NCI-H82 (cell line): ENCODE measurements at regions not wholly inside any gene's neighbourhood (a gene's known extent, or its start where the extent isn't known, plus 50 kb on each side); places are given as distances from the start of the nearest gene placed in this dataset.
"Not testable (repeated sequence)": the region's sequence is repeated elsewhere in the genome, so short reads cannot be mapped to it uniquely, and the experiment has no call there.

Experiments used
- DNase-seq: peaks from one replicate; lab custom pipeline; 2025; lab: John Stamatoyannopoulos, UW

DNA sequence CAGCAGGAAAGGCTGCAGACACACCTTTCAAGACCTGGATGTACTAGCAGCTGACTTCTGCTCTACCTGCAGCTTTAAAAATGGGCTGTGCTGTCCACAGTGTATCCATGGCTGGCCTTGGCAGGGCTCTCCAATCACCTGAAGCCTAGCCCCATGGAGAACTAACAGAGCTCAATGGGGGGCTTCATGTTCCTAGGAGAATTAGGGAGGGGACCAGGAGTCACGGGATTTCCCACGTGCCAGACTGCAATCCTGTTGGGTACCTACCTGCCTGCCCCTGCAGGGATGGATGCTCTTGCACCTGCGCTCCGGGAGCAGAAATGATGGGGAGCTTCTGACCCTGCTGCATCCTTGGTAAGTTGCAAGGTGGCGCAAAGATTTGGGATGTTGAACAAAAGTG, 462.1 kb downstream of the ICE1 start:
- DNase-seq, result no peak

DNA sequence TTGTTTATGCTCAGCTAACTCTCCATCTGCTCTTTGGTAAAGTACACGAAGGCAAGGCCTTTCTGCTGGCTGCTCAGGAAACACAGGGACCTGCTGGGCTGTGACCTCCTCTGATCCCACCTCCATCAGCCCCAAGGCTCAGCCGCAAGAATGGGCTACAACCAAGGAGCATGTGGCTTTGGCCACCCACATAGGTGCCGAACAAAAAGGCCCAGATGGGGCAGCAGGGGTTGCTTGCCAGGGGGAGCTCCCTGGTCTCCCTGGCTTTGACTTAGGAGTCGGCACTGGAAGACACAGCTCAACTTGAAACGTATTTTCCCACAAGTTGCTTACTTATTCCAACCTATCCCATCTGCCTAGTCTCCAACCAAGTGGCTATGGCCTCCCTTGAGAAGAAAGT, 461.1 kb downstream of the ICE1 start:
- no peak for DNase-seq

DNA sequence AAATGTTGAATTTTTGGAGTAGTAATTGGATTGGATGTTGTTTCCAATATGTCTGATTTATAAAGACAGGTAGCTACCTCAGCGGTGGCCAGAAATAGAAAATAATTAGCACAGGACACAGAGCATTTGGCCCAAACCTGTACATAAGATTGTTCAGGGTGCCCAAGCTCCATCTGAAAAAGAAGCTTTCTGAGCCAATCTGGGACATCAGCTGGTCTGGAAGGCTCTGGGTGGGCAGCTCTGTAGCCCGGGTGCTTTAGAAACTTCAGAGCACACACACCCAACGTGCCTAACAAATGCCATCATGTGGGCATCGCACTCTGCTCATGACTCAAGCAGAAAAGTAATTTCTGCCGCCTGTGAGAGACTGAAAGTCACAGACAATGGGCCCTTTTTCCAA, 460.7 kb downstream of the ICE1 start:
- no peak for DNase-seq

DNA sequence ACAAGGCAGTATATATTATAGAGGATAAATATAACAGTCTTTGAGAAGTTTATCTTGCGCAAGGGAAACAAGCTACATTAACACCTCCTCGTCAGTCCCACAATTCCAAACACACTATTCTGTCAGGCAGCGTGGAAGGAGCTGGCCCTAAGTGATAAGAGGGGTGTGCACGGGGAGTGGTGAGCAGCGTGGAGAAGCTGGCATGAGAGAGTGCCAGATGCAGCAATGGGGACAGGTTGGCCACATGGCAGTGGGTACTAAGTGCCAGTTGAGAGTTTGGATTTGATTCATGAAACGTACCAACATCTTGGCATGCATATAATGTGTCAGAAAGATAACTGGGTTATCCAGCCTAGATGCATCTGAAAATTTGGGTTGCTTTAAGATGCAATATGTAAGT, 460.2 kb downstream of the ICE1 start:
- DNase-seq, result no peak

- DNase-seq, result peak; percentile 43
These were observed 458.8 kb downstream of the ICE1 start for GRCh38 chr5:5881294-5881693.

GRCh38 chr5:5880077-5880763, 457.7 kb downstream of the ICE1 start:
- DNase-seq, result no peak

DNA sequence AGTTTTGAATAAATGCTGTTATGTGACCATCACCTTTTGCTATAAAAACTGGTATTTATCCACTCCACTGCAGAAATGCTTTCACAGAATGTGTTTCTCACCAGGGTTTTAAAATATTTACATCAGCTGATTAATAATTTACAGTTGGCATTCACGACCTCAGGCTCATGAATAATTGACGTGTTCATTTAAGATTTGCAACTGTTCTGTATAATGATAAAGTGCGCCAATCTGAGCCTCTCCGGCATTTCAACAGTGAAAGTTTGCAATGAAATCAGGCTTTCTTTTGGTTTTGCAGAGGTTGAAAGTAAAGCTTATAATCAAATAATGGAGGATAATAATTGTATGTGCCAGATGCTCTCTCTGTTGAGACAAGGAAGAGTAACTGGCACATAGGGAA, 434.9 kb downstream of the ICE1 start:
- peak; percentile 67 for DNase-seq

GRCh38 chr5:5854087-5854486, 431.6 kb downstream of the ICE1 start:
- DNase-seq, result peak; percentile 22

- no peak for DNase-seq
These were observed 416.0 kb downstream of the ICE1 start for GRCh38 chr5:5838493-5838892.

GRCh38 chr5:5831622-5832021, 409.1 kb downstream of the ICE1 start:
- DNase-seq, result not testable (repeated sequence)

GRCh38 chr5:5828619-5829018, 406.1 kb downstream of the ICE1 start:
- DNase-seq, result no peak

DNA sequence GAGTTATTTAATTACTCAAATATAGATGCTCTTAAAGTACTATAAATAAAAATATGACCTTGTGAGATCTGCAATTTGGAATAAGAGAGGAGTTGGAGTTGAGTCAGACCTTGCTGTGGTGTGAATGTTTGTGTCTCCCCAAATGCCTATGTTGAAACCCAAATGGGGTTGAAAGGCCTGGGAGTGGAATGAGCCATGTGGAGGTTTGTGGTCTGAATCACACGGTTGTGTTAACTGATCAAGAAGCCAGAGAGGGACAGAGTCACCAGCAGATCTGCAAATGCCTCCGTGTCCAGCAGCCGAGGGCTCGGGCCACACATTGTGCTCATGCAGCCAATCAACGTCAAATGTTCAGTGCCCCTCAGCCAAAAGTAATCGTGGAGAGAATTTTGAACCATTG, 404.4 kb downstream of the ICE1 start:
- no peak for DNase-seq

DNA sequence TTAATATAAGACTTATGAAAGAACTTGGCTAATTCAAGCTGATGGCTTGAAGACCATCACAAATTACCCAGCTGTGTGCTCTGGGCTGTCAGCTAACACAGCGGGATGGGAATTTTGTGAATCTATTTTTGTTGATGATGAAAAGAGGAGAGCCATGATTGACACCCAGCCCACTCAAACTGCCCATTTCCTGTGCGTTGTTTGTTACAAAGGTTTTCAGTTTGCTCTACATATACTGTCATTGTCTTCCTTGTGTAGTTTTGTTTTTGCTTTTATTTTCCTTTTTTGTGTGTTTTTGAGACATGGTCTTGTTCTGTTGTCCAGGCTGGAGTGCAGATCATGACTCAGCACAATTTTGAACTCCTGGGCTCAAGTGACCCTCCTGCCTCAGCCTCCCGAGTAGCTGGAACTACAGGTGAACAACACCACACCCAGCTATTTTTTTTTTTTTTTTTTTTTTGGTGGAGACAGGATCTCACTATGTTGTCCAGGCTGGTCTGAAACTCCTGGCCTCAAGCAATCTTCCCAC, 400.3 kb downstream of the ICE1 start:
- no peak for DNase-seq

DNA sequence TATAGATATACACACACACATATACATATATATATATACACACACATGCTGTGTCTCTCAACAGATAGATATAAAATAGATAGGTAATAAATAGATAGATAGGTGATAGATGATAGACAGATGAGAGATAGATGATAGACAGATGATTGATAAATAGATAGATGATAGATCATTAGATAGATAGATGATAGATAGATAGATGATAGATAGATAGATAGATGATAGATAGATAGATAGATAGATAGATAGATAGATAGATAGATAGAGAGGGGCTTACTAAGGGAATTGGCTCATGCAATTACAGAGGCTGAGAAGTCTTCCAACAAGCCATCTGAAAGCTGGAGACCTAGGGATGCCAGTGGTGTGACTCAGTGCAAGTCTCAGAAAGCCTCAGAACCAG, 394.5 kb downstream of the ICE1 start:
- no peak for DNase-seq

GRCh38 chr5:5813441-5813840, 391.0 kb downstream of the ICE1 start:
- DNase-seq, result peak; percentile 56

DNA sequence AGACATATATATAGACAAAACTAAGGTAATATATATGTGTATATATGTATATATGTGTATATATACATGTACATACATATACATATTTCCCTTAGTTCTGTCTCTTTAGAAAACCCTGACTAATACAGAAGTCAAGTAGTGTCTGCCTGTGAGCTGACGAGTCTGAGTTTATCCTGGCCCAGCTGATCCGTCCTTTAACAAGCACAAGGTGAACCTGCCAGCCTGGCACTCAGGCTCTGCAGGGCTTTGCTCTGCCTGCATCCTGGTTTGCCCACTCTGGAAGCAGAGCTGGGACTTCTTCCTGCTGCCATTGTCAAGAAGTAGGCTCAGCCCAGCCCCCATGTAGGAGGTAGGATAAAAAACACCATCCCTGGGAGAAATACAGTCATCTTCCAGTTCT, 388.0 kb downstream of the ICE1 start:
- no peak for DNase-seq

DNA sequence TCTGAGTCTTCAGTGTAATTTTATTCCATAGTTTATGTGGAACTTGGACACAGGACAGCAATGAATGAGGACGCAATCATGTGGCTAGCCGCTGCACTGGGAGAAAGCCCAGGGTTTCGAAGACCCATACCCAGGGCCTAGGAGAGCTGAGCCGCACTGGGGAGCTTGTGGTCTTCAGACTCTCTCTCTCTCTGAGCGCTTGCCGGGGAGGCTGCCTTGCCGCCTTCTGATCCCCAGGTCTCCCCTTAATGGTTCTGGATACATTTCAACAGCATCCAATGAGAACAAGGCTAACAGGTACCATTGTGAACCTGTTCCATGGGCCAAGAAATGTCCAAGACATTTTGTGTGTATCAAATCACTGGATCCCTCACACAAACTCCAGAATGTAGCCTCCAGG, 383.4 kb downstream of the ICE1 start:
- DNase-seq, result no peak

DNA sequence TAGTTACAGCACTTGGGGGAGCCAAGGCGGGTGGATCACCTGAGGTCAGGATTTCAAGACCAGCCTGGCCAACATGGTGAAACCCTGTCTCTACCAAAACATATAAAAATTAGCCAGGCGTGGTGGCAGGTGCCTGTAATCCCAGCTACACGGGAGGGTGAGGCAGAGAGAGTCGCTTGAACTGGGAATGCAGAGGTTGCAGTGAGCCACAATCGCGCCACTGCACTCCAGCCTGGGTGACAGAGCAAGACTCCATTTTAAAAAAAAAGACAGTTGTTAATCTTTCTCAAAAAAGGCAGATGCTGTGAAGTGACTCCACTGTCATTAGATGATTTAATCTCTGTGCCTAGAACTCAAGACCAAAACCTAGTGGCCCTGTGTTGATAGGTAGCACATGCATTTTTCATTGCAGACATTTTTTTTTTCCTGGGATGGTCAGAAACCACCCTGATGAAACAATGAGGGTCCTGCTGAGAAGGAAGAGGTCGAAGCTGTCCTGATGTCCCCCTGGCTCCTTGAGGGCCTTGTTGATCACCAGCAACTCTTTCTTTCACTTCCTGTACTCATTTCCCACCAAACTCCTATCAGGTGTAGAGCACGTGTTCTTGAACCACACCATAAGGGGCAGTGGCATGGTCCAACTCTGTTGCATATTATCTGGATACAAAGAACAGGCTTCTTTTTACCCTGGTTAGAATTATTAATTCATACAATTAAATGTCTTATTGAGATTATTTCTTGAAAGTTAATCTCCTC, 382.2 kb downstream of the ICE1 start:
- DNase-seq, result no peak

DNA sequence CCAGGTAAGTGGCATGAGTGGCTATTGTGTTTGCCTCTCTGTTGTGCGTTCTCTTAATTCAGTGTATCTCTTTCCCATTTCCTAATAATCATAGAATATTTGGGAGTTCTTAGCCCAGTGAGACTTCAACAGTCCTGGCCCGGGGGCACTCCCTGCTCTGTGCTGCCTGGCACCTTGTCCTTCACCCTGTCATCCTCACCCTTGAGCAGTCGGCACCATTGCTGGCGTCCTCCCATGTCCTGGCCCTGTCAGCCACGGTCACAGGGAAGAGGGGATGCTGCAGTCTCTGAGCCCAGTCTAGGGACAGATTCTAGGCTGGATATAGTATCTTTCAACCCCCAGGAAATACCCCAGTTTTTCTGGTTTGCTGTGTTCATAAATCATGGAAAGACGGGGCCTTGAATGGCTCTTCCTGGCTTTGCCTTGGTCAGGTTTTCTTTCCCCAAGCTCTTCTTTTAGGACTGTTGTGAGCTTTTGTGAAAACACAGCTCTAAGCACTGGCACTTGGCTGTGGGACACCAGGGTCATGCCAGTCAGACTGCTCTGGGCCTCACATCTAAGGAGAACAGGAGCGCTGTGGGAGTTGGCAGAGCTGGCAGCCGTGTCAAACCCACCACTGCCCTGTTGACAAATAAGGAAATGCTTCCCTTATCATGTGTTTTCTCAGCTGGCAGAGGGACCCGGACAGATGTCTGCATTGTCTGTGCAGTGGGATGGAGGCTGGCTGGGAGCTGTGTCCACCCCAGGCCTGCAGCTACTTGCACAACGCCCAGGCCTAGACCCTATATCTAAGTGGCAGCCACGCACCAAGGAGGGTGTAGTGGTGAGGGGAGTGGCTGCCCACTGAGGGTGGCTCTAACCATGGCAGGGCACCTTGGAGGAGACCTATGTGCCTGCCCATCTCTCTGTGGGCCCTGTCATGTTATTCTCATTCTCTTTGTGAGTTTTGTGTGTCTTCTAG, 378.6 kb downstream of the ICE1 start:
- DNase-seq, result no peak

DNA sequence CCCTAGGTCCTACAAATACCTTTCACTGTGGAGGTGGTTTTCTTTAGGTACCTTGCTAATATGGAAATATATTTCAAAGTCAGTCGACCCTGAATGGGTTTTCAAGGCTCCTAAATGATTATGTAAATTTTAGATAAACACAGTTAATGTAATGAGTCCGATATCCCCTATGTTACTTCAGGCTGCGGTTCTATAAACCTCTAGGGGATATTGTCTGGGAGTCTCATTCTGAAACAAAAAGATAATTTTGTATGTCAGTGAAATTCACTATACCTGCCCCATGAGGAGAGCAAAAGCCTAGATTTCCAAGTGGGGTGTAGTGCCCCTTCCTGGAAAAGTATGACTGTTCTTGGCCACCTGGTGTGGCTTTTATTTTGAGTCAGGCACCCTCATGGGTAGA, 377.3 kb downstream of the ICE1 start:
- no peak for DNase-seq

- no peak for DNase-seq
These were observed 376.8 kb downstream of the ICE1 start for GRCh38 chr5:5799229-5799628.

DNA sequence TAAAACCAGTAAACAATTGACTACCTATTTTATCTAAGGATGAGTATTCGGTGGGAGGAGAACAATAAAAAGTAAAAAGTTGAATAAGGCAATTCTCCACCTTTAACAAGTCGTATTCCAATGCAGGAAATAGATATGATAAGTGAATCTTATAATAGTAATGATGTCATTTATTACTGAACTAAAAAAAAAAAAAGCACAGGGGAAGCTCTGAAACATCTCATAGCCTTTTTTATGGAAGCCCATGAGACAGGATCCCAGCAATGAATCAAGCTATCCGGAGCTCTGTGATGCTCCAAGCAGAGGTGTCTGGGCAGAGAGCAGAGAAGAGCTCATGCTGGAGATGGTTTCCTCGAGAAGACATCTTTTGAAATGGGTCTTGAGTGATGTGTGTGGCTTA, 376.0 kb downstream of the ICE1 start:
- peak; percentile 56 for DNase-seq
